HepG2 (cell line): ENCODE measurements at regions not wholly inside any gene's neighbourhood (a gene's known extent, or its start where the extent isn't known, plus 50 kb on each side); places are given as distances from the start of the nearest gene placed in this dataset.

Experiments used
- BATF2 ChIP-seq: sonication (generic); formaldehyde crosslinking; IDR thresholded peaks from 2 replicates; pipeline ENCODE4 v1.8.0; 2022; ENCODE audit warnings: mild to moderate bottlenecking, missing genetic modification reagents, moderate library complexity
- CHCHD3 ChIP-seq: sonication (generic); formaldehyde crosslinking; IDR thresholded peaks from 2 replicates; pipeline ENCODE4 v1.8.0; 2022; ENCODE audit warnings: mild to moderate bottlenecking, missing genetic modification reagents, moderate library complexity
- DDIT3 ChIP-seq: sonication (generic); formaldehyde crosslinking; IDR thresholded peaks from 2 replicates; pipeline ENCODE4 v1.4.0; 2020; ENCODE audit warnings: mild to moderate bottlenecking, missing genetic modification reagents
- ELF3 ChIP-seq: IDR thresholded peaks from 2 replicates; pipeline ENCODE4 v1.6.1; 2016; ENCODE audit warnings: missing genetic modification reagents, missing compliant biosample characterization
- EP300 ChIP-seq, 3 experiments: sonication (generic) in 1 of 3; formaldehyde crosslinking in 1 of 3; IDR thresholded peaks; 2 replicates each; pipeline versions ENCODE4 v1.5.1 to v1.6.1; 2011 to 2020; ENCODE audit warnings: low read depth in 2 of 3, low read length in 2 of 3, borderline replicate concordance in 1 of 3, improper control_type of control experiment in 1 of 3, mild to moderate bottlenecking in 1 of 3, missing genetic modification reagents in 1 of 3, moderate library complexity in 1 of 3
- FOXP1 ChIP-seq, 2 experiments: fragments of 450-650 bp in 1 of 2; IDR thresholded peaks; 2 replicates each; pipeline ENCODE4 v1.6.1; 2017 to 2018; ENCODE audit warnings: antibody characterized with exemption in 1 of 2
- HNF4G ChIP-seq, 2 experiments: sonication (generic) in 1 of 2; formaldehyde crosslinking in 1 of 2; IDR thresholded peaks; 2 replicates each; pipeline versions ENCODE4 v1.4.0 to v1.6.1; 2011 to 2020; ENCODE audit warnings: borderline replicate concordance in 2 of 2, low read depth in 2 of 2, mild to moderate bottlenecking in 2 of 2, low read length in 1 of 2, missing genetic modification reagents in 1 of 2, moderate library complexity in 1 of 2
- KDM6A ChIP-seq: IDR thresholded peaks from 2 replicates; pipeline ENCODE4 v1.6.1; 2016; ENCODE audit warnings: low read depth
- KLF15 ChIP-seq: sonication (generic); formaldehyde crosslinking; IDR thresholded peaks from 2 replicates; pipeline ENCODE4 v1.8.1; 2023; ENCODE audit warnings: borderline replicate concordance, mild to moderate bottlenecking, inconsistent platforms, missing genetic modification reagents, mixed read lengths
- PAXIP1 ChIP-seq: sonication (generic); formaldehyde crosslinking; conservative IDR thresholded peaks from 2 replicates; pipeline ENCODE4 v1.4.0; 2020; ENCODE audit warnings: mild to moderate bottlenecking, missing genetic modification reagents, moderate library complexity
- REPIN1 ChIP-seq: sonication (generic); formaldehyde crosslinking; IDR thresholded peaks from 2 replicates; pipeline ENCODE4 v1.8.0; 2022; ENCODE audit warnings: missing genetic modification reagents, low read depth, mild to moderate bottlenecking, borderline replicate concordance
- SETDB1 ChIP-seq: sonication (generic); formaldehyde crosslinking; IDR thresholded peaks from 2 replicates; pipeline ENCODE4 v1.5.1; 2020; ENCODE audit warnings: missing genetic modification reagents, mild to moderate bottlenecking, borderline replicate concordance
- ZFP36L2 ChIP-seq: sonication (generic); formaldehyde crosslinking; IDR thresholded peaks from 2 replicates; pipeline ENCODE4 v1.4.0; 2020; ENCODE audit warnings: missing genetic modification reagents
- ZNF225 ChIP-seq: sonication (generic); formaldehyde crosslinking; IDR thresholded peaks from 2 replicates; pipeline ENCODE4 v1.4.0; 2020; ENCODE audit warnings: mild to moderate bottlenecking, missing genetic modification reagents
- ZNF281 ChIP-seq: sonication (generic); formaldehyde crosslinking; IDR thresholded peaks from 2 replicates; pipeline ENCODE4 v1.4.0; 2020; ENCODE audit warnings: missing genetic modification reagents, borderline replicate concordance
- ZNF556 ChIP-seq: sonication (generic); formaldehyde crosslinking; IDR thresholded peaks from 2 replicates; pipeline ENCODE4 v1.4.0; 2020; ENCODE audit warnings: mild to moderate bottlenecking, missing genetic modification reagents, borderline replicate concordance
- ZNF639 ChIP-seq: conservative IDR thresholded peaks from 2 replicates; pipeline ENCODE4 v1.6.1; 2018; ENCODE audit warnings: missing genetic modification reagents
- ZNF720 ChIP-seq: sonication (generic); formaldehyde crosslinking; IDR thresholded peaks from 2 replicates; pipeline ENCODE4 v1.4.0; 2020; ENCODE audit warnings: missing genetic modification reagents

- TF ChIP-seq PAXIP1 (CRISPR knock-in tag) = peak; percentile 63
- TF ChIP-seq CHCHD3 (CRISPR knock-in tag) = no peak
- peak; percentile 19; the same call in 1 of the 2 replicates for TF ChIP-seq REPIN1 (CRISPR knock-in tag)
- no peak for TF ChIP-seq FOXP1 (IDR thresholded peaks at IDR 0.05)
- peak; percentile 58; the same call in 1 of the 2 replicates for TF ChIP-seq FOXP1 (CRISPR knock-in tag; IDR thresholded peaks at IDR 0.05)
- no peak for TF ChIP-seq ZNF639
- 0 out of 2 replicates have a peak, but pooled peaks have one; percentile 26 for TF ChIP-seq ZNF556
- TF ChIP-seq DDIT3 (CRISPR knock-in tag) = no peak
- no peak for TF ChIP-seq ZNF281 (CRISPR knock-in tag)
- no peak for TF ChIP-seq ZNF720 (CRISPR knock-in tag)
- TF ChIP-seq HNF4G (IDR thresholded peaks at IDR 0.05; ENCODE audit: borderline replicate concordance, low read depth, low read length) = 0 out of 2 replicates have a peak, but pooled peaks have one; percentile 44
- no peak for TF ChIP-seq HNF4G (CRISPR knock-in tag; IDR thresholded peaks at IDR 0.05; ENCODE audit: borderline replicate concordance, low read depth)
- no peak for TF ChIP-seq KDM6A
- no peak for TF ChIP-seq ZFP36L2 (CRISPR knock-in tag)
- TF ChIP-seq ELF3 (CRISPR knock-in tag) = no peak
- no peak for TF ChIP-seq KLF15 (CRISPR knock-in tag)
- TF ChIP-seq ZNF225 = no peak
- no peak for TF ChIP-seq BATF2
- TF ChIP-seq SETDB1 (CRISPR knock-in tag) = no peak
- 0 out of 4 replicates have a peak, but pooled peaks of 1 of the 2 experiments have one; percentile 15 for TF ChIP-seq EP300 (IDR thresholded peaks at IDR 0.05; ENCODE audit: low read depth in 2 of 2, low read length in 2 of 2)
- TF ChIP-seq EP300 (CRISPR knock-in tag; IDR thresholded peaks at IDR 0.05; ENCODE audit: borderline replicate concordance) = no peak
Measured at GRCh38 chr2:134124047-134124753, 129.7 kb upstream of the MGAT5 start (continued).
